Vagina (tissue), 2 donors: ENCODE measurements at regions not wholly inside any gene's neighbourhood (a gene's known extent, or its start where the extent isn't known, plus 50 kb on each side); places are given as distances from the start of the nearest gene placed in this dataset.

Source experiments
- CTCF ChIP-seq, 3 experiments: fragments of 450-650 bp in 2 of 3; fragments of 200-600 bp in 1 of 3; sonication (generic) in 1 of 3; IDR thresholded peaks; one replicate each; pipeline ENCODE4 v1.5.1; 2017 to 2019; ENCODE audit warnings: antibody characterized with exemption in 3 of 3, mild to moderate bottlenecking in 2 of 3, moderate library complexity in 2 of 3
- POLR2A ChIP-seq, 2 donors: fragments of 450-650 bp; IDR thresholded peaks; one replicate each; pipeline ENCODE4 v1.6.1; 2017; ENCODE audit warnings: antibody characterized with exemption in 2 of 2, mild to moderate bottlenecking in 2 of 2, moderate library complexity in 2 of 2
- POLR2AphosphoS5 ChIP-seq, 2 donors: sonication (generic); formaldehyde crosslinking; IDR thresholded peaks; one replicate each; pipeline ENCODE4 v1.9.0; 2017; ENCODE audit warnings: antibody characterized with exemption in 2 of 2, mild to moderate bottlenecking in 2 of 2, low read depth in 1 of 2; ENCODE audit not compliant: insufficient read depth in 1 of 2

GRCh38 chr12:127780881-127781280 lies 486.1 kb upstream of the TMEM132C start:
- no peak for TF ChIP-seq CTCF (IDR thresholded peaks at IDR 0.05)
- no peak for TF ChIP-seq POLR2AphosphoS5 (IDR thresholded peaks at IDR 0.05; ENCODE audit: insufficient read depth in 1 of 2, low read depth in 1 of 2)
- no peak for TF ChIP-seq POLR2A (IDR thresholded peaks at IDR 0.05)
